22Rv1 (cell line): ENCODE measurements at regions not wholly inside any gene's neighbourhood (a gene's known extent, or its start where the extent isn't known, plus 50 kb on each side); places are given as distances from the start of the nearest gene placed in this dataset.

Source experiments
- ZFX ChIP-seq: fragments of 450-650 bp; IDR thresholded peaks from 2 replicates; pipeline ENCODE4 v1.6.1; 2017; ENCODE audit warnings: antibody characterized with exemption, borderline replicate concordance
- TF ChIP-seq, protein P1 (sequence below): fragments of 450-650 bp; IDR thresholded peaks from 2 replicates; pipeline ENCODE4 v1.5.1; 2017; ENCODE audit warnings: mild to moderate bottlenecking

DNA sequence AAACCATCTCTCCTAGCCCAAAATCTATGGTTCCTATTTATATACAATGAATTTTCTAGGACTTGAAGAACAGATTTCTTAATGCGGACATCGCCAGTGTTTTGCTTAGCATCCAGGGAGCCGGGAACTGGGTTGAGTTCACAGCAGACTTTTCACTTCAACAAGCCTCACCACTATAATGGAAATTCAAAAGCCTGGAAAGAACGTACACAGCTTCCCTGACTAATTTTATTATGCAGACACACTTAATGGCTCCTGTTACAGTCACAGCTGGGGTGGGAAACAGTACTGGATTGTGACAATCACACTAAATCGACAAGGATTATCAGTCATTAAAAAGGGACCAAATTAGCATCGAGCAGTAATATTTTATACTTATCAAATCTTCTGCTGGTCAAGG is 129.2 kb upstream of the BNIP2 start:
- TF ChIP-seq, protein P1, sequence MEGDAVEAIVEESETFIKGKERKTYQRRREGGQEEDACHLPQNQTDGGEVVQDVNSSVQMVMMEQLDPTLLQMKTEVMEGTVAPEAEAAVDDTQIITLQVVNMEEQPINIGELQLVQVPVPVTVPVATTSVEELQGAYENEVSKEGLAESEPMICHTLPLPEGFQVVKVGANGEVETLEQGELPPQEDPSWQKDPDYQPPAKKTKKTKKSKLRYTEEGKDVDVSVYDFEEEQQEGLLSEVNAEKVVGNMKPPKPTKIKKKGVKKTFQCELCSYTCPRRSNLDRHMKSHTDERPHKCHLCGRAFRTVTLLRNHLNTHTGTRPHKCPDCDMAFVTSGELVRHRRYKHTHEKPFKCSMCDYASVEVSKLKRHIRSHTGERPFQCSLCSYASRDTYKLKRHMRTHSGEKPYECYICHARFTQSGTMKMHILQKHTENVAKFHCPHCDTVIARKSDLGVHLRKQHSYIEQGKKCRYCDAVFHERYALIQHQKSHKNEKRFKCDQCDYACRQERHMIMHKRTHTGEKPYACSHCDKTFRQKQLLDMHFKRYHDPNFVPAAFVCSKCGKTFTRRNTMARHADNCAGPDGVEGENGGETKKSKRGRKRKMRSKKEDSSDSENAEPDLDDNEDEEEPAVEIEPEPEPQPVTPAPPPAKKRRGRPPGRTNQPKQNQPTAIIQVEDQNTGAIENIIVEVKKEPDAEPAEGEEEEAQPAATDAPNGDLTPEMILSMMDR = no peak
- no peak for TF ChIP-seq ZFX
